Mucosa of stomach (tissue), 1 donor: ENCODE measurements at regions not wholly inside any gene's neighbourhood (a gene's known extent, or its start where the extent isn't known, plus 50 kb on each side); places are given as distances from the start of the nearest gene placed in this dataset.

ENCODE experiments used
- H3K27me3 ChIP-seq: one replicate; pipeline ENCODE4 v1.7.0; 2013; ENCODE audit warnings: mild to moderate bottlenecking, low read length; ENCODE audit not compliant: control insufficient read depth, insufficient read depth
- H3K36me3 ChIP-seq: one replicate; pipeline ENCODE4 v1.7.0; 2013; ENCODE audit warnings: low read length; ENCODE audit not compliant: control insufficient read depth, insufficient read depth
- H3K4me1 ChIP-seq: one replicate; pipeline ENCODE4 v1.7.0; 2013; ENCODE audit warnings: mild to moderate bottlenecking, low read length; ENCODE audit not compliant: control insufficient read depth, insufficient read depth
- H3K4me3 ChIP-seq: one replicate; pipeline ENCODE4 v1.7.0; 2013; ENCODE audit warnings: low read length
- H3K9ac ChIP-seq: one replicate; pipeline ENCODE4 v1.7.0; 2013; ENCODE audit warnings: mild to moderate bottlenecking, low read length, moderate library complexity
- H3K9me3 ChIP-seq: one replicate; pipeline ENCODE4 v1.7.0; 2013; ENCODE audit warnings: mild to moderate bottlenecking, low read length, moderate library complexity; ENCODE audit not compliant: control insufficient read depth
- donor health status: Pancreatic carcinoma.

GRCh38 chr20:40218316-40218969, 470.6 kb downstream of the MAFB start:
- H3K27me3 ChIP-seq = no peaks in the 10 kb centered on the region
- no peaks in the 10 kb centered on the region for H3K4me1 ChIP-seq
- H3K36me3 ChIP-seq = no peaks in the 10 kb centered on the region
- H3K4me3 ChIP-seq = no peak overlapping the region
- no peak overlapping the region for H3K9ac ChIP-seq
- no peaks in the 10 kb centered on the region for H3K9me3 ChIP-seq

GRCh38 chr20:40207655-40208054, 481.4 kb downstream of the MAFB start:
- H3K36me3 ChIP-seq = no peaks in the 10 kb centered on the region

GRCh38 chr20:40205971-40206370, 483.1 kb downstream of the MAFB start:
- no peaks in the 10 kb centered on the region for H3K4me1 ChIP-seq
- H3K36me3 ChIP-seq = no peaks in the 10 kb centered on the region
- H3K4me3 ChIP-seq = no peak overlapping the region
- no peaks in the 10 kb centered on the region for H3K9me3 ChIP-seq
- H3K9ac ChIP-seq = no peak overlapping the region
- H3K27me3 ChIP-seq = no peaks in the 10 kb centered on the region

More at GRCh38 chr20:40207655-40208054, 481.4 kb downstream of the MAFB start:
- Histone ChIP-seq H3K9me3 (no peaks in the 10 kb centered on the region), H3K4me3 (no peak overlapping the region), H3K4me1 (no peaks in the 10 kb centered on the region), H3K27me3 (no peaks in the 10 kb centered on the region), H3K9ac (no peak overlapping the region)

GRCh38 chr20:40203032-40203431, 486.0 kb downstream of the MAFB start:
- Histone ChIP-seq H3K36me3 (no peaks in the 10 kb centered on the region), H3K27me3 (no peaks in the 10 kb centered on the region), H3K4me3 (no peak overlapping the region), H3K9ac (no peak overlapping the region), H3K4me1 (no peaks in the 10 kb centered on the region), H3K9me3 (no peaks in the 10 kb centered on the region)

GRCh38 chr20:40197691-40198090, 491.3 kb downstream of the MAFB start:
- Histone ChIP-seq H3K27me3 (no peaks in the 10 kb centered on the region), H3K4me3 (no peak overlapping the region), H3K4me1 (no peaks in the 10 kb centered on the region), H3K9ac (no peak overlapping the region), H3K36me3 (no peaks in the 10 kb centered on the region), H3K9me3 (no peaks in the 10 kb centered on the region)

GRCh38 chr20:40196846-40197436, 492.1 kb downstream of the MAFB start:
- H3K36me3 ChIP-seq = no peaks in the 10 kb centered on the region
- H3K9ac ChIP-seq = no peak overlapping the region
- no peaks in the 10 kb centered on the region for H3K9me3 ChIP-seq
- H3K4me3 ChIP-seq = no peak overlapping the region
- no peaks in the 10 kb centered on the region for H3K27me3 ChIP-seq
- H3K4me1 ChIP-seq = no peaks in the 10 kb centered on the region

GRCh38 chr20:40195742-40196141, 493.3 kb downstream of the MAFB start:
- no peaks in the 10 kb centered on the region for H3K36me3 ChIP-seq
- no peaks in the 10 kb centered on the region for H3K27me3 ChIP-seq
- H3K9ac ChIP-seq = no peak overlapping the region
- H3K4me3 ChIP-seq = no peak overlapping the region
- no peaks in the 10 kb centered on the region for H3K4me1 ChIP-seq
- H3K9me3 ChIP-seq = no peaks in the 10 kb centered on the region

GRCh38 chr20:40192529-40192928, 496.5 kb downstream of the MAFB start:
- Histone ChIP-seq H3K9me3 (no peaks in the 10 kb centered on the region), H3K36me3 (no peaks in the 10 kb centered on the region), H3K9ac (no peak overlapping the region), H3K27me3 (no peaks in the 10 kb centered on the region), H3K4me3 (no peak overlapping the region), H3K4me1 (no peaks in the 10 kb centered on the region)

GRCh38 chr20:40192081-40192480, 497.0 kb downstream of the MAFB start:
- H3K4me3 ChIP-seq = no peak overlapping the region
- H3K27me3 ChIP-seq = no peaks in the 10 kb centered on the region
- H3K9ac ChIP-seq = no peak overlapping the region
- no peaks in the 10 kb centered on the region for H3K4me1 ChIP-seq
- H3K9me3 ChIP-seq = no peaks in the 10 kb centered on the region
- H3K36me3 ChIP-seq = no peaks in the 10 kb centered on the region

- Histone ChIP-seq H3K27me3 (no peaks in the 10 kb centered on the region), H3K9me3 (no peaks in the 10 kb centered on the region), H3K36me3 (no peaks in the 10 kb centered on the region), H3K9ac (no peak overlapping the region), H3K4me1 (no peaks in the 10 kb centered on the region), H3K4me3 (no peak overlapping the region)
Measured at GRCh38 chr20:40191573-40191972, 497.5 kb downstream of the MAFB start.

- H3K9ac ChIP-seq = no peak overlapping the region
- H3K4me1 ChIP-seq = no peaks in the 10 kb centered on the region
- H3K27me3 ChIP-seq = no peaks in the 10 kb centered on the region
- no peaks in the 10 kb centered on the region for H3K9me3 ChIP-seq
- H3K4me3 ChIP-seq = no peak overlapping the region
- no peaks in the 10 kb centered on the region for H3K36me3 ChIP-seq
Measured at GRCh38 chr20:40189621-40190020, 499.4 kb downstream of the MAFB start.

- H3K36me3 ChIP-seq = no peaks in the 10 kb centered on the region
- H3K9me3 ChIP-seq = no peaks in the 10 kb centered on the region
- H3K4me3 ChIP-seq = no peak overlapping the region
- no peak overlapping the region for H3K9ac ChIP-seq
- H3K4me1 ChIP-seq = no peaks in the 10 kb centered on the region
- no peaks in the 10 kb centered on the region for H3K27me3 ChIP-seq
Measured at GRCh38 chr20:40188319-40188718, 500.7 kb downstream of the MAFB start.
